Gastroesophageal sphincter (tissue), 3 donors: ENCODE measurements at regions not wholly inside any gene's neighbourhood (a gene's known extent, or its start where the extent isn't known, plus 50 kb on each side); places are given as distances from the start of the nearest gene placed in this dataset.

Experiments
- EP300 ChIP-seq: sonication (generic); formaldehyde crosslinking; IDR thresholded peaks from one replicate; pipeline ENCODE4 v1.6.1; 2017; ENCODE audit warnings: antibody characterized with exemption, mild to moderate bottlenecking
- POLR2AphosphoS5 ChIP-seq: sonication (generic); formaldehyde crosslinking; IDR thresholded peaks from one replicate; pipeline ENCODE4 v1.6.1; 2017; ENCODE audit warnings: antibody characterized with exemption
- TF ChIP-seq, protein P1 (sequence below), 4 experiments: fragments of 200-600 bp in 2 of 4; fragments of 450-650 bp in 2 of 4; sonication (generic) in 1 of 4; IDR thresholded peaks; one replicate each; pipeline ENCODE4 v1.5.1; 2017 to 2019; ENCODE audit warnings: antibody characterized with exemption in 4 of 4, mild to moderate bottlenecking in 2 of 4, moderate library complexity in 2 of 4

DNA sequence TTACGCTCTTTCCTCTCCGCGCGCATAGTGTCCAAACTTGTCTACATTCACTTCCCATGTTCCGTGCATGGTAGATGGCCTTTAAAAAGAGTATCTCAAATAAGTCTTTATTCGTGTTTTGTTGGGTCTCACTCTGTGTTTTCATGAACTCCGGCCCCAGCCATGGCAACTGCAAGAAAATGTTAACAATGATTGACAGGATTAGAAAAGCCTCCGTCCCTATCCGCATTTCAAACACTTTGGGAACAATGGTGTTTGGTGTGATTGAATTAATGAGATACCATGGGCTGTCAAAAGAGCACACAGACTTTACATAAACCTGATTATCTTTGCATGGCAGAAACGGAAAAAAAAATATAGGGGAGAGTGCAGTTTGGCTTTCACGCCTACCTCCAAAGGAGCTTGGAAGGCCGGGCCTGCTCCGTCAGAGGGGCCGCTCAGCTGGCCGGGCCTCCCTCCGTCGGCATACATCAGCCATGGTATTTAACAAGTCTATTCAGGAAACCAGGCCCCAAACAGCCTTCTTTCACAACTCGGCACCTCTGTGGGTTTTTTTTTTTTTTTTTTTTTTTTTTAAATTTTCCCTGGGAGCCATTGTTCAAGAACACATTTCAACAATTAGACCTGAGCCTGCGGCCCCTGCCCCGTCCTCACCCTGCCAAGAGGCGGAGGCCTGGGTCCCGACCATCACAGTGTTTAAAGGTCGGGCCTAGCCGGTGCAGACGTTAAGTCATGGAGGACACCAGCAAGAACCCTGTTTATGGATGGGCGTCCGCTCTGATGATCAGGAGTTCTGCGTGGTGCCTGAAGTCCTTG, 323.8 kb upstream of the IRX4 start:
- TF ChIP-seq, protein P1, sequence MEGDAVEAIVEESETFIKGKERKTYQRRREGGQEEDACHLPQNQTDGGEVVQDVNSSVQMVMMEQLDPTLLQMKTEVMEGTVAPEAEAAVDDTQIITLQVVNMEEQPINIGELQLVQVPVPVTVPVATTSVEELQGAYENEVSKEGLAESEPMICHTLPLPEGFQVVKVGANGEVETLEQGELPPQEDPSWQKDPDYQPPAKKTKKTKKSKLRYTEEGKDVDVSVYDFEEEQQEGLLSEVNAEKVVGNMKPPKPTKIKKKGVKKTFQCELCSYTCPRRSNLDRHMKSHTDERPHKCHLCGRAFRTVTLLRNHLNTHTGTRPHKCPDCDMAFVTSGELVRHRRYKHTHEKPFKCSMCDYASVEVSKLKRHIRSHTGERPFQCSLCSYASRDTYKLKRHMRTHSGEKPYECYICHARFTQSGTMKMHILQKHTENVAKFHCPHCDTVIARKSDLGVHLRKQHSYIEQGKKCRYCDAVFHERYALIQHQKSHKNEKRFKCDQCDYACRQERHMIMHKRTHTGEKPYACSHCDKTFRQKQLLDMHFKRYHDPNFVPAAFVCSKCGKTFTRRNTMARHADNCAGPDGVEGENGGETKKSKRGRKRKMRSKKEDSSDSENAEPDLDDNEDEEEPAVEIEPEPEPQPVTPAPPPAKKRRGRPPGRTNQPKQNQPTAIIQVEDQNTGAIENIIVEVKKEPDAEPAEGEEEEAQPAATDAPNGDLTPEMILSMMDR (IDR thresholded peaks at IDR 0.05) = no peak
- TF ChIP-seq EP300 = no peak
- no peak for TF ChIP-seq POLR2AphosphoS5
